ENCODE measurements at regions not wholly inside any gene's neighbourhood (a gene's known extent, or its start where the extent isn't known, plus 50 kb on each side); places are given as distances from the start of the nearest gene placed in this dataset.
"Not testable (repeated sequence)": the region's sequence is repeated elsewhere in the genome, so short reads cannot be mapped to it uniquely, and the experiment has no call there.

DNA sequence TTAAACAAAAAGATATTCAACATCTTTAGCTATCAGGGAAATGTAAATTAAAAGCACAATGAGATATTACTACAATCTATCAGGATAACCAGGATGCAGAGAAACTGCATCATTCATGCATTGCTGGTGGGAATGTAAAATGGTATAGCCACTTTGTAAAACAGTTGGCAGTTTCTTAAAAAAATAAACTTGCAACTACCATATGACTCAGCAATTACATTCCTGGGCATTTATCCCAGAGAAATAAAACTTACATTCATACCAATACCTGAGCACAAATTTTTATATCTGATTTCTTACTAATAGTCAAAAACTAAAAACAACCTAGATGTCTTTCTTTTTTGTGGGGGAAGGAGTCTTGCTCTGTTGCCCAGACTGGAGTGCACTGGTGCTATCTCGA is 190.3 kb upstream of the TAB2 start:
- no peak for FAIRE-seq

GRCh38 chr6:149128489-149129145 is 188.9 kb upstream of the TAB2 start:
- FAIRE-seq = no peak

DNA sequence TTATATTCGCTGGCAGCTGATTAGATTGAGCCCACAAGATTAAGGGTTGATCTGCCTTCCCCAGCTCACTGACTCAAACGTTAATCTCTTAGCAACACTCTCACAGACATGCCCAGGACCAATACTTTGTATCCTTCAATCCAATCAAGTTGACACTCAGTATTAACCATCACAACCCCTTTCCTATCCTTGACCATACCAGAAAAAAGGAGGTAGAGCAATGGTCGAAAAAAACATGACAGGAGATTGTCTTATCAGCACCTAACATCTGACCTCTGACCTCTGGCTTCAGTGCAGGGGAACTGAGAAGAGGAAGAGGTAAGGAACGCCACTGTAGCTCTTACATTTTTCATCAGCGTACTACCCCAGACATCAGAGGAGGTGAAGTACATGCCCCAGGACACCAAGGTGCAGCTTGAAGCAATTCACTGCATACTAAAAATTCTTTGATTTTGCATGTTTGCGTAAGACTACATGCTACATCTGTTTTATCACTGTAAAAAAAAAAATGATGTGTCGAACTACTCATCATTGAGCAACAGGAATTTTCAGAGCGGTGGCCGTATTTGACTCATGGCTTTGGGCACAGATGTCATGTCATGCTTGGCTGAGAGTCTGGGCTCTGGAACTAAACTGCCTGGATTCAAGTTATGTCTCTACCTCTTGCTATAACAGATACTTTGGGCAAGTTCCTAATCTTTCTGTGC is 188.0 kb upstream of the TAB2 start:
- FAIRE-seq = no peak

DNA sequence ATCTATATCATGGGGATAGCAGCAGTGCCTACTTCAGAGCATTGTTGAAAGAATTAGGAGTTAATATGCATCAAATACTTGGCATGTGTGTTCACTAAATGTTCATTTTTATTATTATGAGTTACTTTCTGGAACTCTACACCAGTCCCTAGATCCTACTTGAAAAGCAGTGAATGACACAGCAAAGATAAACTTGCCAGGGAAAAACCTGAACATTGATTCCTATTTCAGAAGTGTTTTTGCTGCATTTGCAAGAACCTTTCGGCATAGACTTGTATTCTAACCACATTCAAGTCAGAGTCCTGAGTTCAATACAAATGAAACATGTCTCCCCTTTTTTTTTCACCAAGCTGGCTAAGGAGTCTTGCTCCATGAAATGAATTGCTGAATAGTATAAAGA is 187.4 kb upstream of the TAB2 start:
- FAIRE-seq = no peak

DNA sequence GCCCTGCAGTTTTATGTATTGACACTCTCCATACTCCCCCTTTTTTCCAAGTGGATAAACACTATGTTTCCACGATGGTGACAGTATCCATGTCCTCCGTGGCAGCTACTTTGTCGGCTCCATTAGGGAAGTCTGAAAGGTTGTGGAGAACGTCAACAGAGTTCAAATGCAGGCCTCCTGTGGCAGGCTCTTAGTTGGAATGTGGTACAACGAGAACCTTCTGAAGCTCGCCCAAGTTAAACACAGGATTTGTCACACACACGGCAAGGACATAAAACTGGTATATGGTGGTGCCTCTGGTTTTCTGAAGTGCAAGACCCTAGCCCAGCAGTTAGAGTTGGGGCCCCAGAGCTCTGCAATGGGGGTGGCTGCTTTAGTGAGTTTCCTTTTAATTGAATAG is 187.0 kb upstream of the TAB2 start:
- FAIRE-seq = no peak

- FAIRE-seq = no peak
These were observed 185.6 kb upstream of the TAB2 start for GRCh38 chr6:149131891-149132290.

- FAIRE-seq = no peak
These were observed 185.2 kb upstream of the TAB2 start for GRCh38 chr6:149132336-149132735.

- FAIRE-seq = no peak
These were observed 183.0 kb upstream of the TAB2 start for GRCh38 chr6:149134511-149134933.

GRCh38 chr6:149135809-149136208 is 181.7 kb upstream of the TAB2 start:
- FAIRE-seq = no peak

- FAIRE-seq = no peak
These were observed 181.1 kb upstream of the TAB2 start for GRCh38 chr6:149136273-149136912.

DNA sequence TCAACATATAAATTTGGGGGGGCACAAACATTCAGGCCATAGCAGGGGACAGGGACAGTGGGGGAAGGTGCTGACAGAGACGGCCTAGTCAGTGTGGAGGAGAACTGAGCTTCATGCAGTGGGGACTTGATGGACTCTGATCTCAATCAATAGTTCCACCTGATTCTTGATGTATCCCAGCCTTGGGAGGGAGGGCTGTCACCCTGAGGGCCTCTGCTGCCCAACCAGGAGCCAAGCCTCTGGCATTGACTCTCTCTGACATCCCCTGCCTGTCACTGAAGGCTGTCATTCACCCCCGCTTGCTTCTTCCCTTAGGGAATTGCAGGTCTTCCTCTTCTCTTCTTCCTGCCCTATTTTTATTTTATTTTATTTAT is 180.6 kb upstream of the TAB2 start:
- no peak for FAIRE-seq

- no peak for FAIRE-seq
These were observed 179.9 kb upstream of the TAB2 start for GRCh38 chr6:149137594-149137993.

DNA sequence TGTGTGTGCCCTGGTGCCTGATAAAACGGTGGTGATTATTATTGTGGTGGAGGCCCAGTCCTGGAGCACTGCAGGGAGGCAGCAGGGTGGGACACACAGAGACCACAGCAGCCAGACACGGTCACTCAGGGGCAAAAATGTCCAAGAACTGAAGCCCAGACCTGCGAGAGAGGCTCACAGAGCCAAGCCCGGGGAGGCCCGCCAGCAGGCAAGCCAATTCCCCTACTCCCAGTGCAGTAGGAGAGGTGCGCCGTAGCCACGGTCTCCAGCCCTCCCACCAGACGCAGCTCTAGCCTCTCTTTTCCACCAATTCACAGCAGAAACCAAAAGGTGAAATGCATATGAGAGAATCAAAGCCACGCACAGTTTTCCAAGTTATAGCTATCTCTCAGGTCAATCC is 179.4 kb upstream of the TAB2 start:
- no peak for FAIRE-seq

DNA sequence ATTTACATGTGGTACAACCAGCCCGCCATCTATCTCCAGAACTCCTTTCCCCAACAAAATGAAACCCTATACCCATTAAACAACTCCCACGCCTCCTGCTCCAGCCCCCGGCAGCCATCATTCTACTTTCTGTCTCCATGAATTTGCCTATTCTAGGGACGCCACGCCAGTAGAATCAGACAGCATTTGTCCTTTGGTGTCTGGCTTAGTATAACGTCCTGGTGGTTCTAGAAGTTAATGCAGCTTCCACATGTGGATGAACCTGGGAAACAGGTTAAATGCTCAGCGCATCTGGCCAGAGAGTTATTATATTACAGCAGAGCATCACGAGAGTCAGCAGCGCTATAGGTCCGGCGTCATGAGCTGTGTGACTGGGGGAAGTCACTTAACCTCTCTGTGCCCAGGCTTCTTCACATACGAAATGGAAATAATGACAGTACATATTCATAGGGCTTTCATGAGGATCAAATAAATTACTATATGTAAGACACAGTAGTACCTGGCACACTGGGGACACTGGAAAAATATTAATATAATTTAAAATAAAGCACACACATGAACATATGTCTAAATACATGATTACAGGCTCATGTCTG is 178.7 kb upstream of the TAB2 start:
- no peak for FAIRE-seq

- FAIRE-seq = no peak
These were observed 177.8 kb upstream of the TAB2 start for GRCh38 chr6:149139782-149140136.

DNA sequence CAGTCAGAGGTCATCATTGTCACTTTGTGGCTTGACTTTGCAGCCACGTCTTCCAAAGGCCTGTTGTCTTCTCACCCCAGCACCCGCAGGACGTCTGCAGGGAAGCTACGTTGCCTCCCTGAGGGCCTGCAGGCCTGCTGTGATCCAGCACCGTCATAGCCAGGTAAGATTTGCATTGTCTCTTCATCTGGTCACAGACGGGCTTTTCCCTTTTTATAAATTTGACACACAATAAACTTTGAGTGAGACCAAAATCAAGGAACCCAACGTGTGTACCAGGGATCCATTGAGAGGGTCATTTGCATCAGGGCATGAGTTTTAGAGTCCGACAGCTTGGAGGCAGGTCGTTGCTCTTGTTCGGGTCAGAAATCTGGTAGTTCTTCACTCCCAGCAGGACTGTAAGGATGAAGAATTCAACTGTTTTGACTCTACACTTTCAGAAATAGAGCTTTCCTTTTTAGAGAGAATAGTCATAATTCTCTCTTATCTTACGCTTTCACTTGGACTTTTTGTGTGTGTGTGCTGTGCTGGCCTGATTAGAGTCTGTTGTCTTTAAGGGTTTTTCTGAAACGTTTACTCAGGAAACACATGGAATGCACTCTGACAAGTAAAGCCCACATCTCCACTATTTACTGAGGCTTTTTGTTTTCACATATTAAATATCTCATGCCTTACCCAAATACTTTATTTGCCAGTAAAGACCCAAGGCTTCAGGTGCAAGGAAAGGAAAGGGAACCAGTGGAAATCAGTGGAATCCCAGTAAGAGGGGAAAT is 177.2 kb upstream of the TAB2 start:
- no peak for FAIRE-seq

GRCh38 chr6:149140910-149141290 is 176.6 kb upstream of the TAB2 start:
- FAIRE-seq = no peak

DNA sequence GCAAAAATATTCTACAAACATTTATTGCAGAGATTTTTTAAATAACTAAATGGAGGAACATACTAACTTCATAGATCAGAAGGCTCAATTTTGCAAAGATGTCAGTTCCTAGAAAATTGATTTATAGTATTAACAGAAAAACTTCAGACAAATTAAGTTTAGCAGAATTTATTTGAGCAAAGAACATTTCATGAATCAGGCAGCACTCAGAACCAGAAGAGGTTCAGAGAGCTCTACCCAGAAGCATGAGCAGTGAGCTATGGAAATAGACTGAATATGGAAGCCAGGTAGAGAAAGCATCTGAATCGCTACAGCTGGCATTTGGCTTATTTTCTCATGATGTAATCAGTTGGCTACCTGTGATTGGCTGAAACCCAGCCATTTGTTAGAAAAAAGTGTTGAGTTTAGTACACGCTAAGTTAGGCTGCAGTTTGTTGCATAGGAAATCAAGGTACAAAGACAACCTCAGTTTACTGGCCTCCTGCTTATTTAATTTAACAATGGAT is 174.5 kb upstream of the TAB2 start:
- no peak for FAIRE-seq

DNA sequence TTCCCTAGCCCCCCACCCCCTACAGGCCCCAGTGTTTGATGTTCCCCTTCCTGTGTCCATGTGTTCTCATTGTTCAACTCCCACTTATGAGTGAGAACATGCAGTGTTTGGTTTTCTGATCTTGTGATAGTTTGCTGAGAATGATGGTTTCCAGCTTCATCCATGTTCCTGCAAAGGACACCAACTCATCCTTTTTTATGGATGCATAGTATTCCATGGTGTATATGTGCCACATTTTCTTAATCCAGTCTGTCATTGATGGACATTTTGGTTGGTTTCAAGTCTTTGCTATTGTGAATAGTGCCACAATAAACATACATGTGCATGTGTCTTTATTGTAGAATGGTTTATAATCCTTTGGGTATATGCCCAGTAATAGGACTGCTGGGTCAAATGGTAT is 171.7 kb upstream of the TAB2 start:
- FAIRE-seq = not testable (repeated sequence)

DNA sequence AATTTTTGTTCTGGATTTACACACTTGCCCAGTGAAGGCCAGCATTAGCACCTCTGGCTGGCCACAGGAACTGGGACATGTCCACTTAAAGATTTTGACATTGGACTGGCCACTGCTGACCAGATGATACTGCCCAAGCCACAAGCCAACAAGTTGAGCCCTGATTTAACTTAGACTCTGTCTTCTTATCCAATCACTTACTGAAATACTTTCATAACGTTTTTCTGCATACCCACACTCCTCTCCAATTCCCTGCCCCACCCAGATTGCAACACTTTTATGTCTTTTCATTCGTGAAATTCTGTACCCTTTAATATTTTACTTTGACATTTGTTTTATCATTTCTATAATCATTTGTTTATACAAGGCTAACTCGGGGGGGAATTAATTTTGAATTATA is 170.3 kb upstream of the TAB2 start:
- no peak for FAIRE-seq

- FAIRE-seq = no peak
These were observed 169.4 kb upstream of the TAB2 start for GRCh38 chr6:149147938-149148718.

- FAIRE-seq = no peak
These were observed 167.9 kb upstream of the TAB2 start for GRCh38 chr6:149149653-149150052.

Data from TTC549 (cell line).